Dedifferentiated amniotic fluid mesenchymal stem cell (primary cell): ENCODE measurements at regions not wholly inside any gene's neighbourhood (a gene's known extent, or its start where the extent isn't known, plus 50 kb on each side); places are given as distances from the start of the nearest gene placed in this dataset.
"Not testable (repeated sequence)": the region's sequence is repeated elsewhere in the genome, so short reads cannot be mapped to it uniquely, and the experiment has no call there.

Experiments
- DNase-seq: peaks from one replicate; pipeline ENCODE4 v3.0.0-alpha.2; 2016; ENCODE audit errors: extremely low spot score

GRCh38 chr7:93830141-93830925 lies 60.2 kb downstream of the TFPI2 start:
- no peak for DNase-seq

GRCh38 chr7:93828260-93828659 lies 62.3 kb downstream of the TFPI2 start:
- DNase-seq, result no peak

GRCh38 chr7:93823621-93824020 lies 66.9 kb downstream of the TFPI2 start:
- DNase-seq, result no peak

GRCh38 chr7:93821463-93821862 lies 69.1 kb downstream of the TFPI2 start:
- DNase-seq, result no peak

- no peak for DNase-seq
Measured at GRCh38 chr7:93819699-93820098, 70.9 kb downstream of the TFPI2 start.

GRCh38 chr7:93817526-93817925 lies 73.0 kb downstream of the TFPI2 start:
- DNase-seq, result no peak

- no peak for DNase-seq
Measured at GRCh38 chr7:93817004-93817403, 73.5 kb downstream of the TFPI2 start.

GRCh38 chr7:93813514-93813913 lies 77.0 kb downstream of the TFPI2 start:
- no peak for DNase-seq

GRCh38 chr7:93812061-93812460 lies 78.5 kb downstream of the TFPI2 start:
- DNase-seq, result no peak

GRCh38 chr7:93811198-93811597 lies 79.4 kb downstream of the TFPI2 start:
- DNase-seq, result no peak

- no peak for DNase-seq
Measured at GRCh38 chr7:93810561-93810960, 80.0 kb downstream of the TFPI2 start.

GRCh38 chr7:93804726-93805125 lies 85.8 kb downstream of the TFPI2 start:
- no peak for DNase-seq

GRCh38 chr7:93799750-93800357 lies 90.7 kb downstream of the TFPI2 start:
- DNase-seq, result peak; percentile 27

- DNase-seq, result not testable (repeated sequence)
Measured at GRCh38 chr7:93793084-93793697, 97.4 kb downstream of the TFPI2 start.

- DNase-seq, result no peak
Measured at GRCh38 chr7:93779115-93779514, 111.4 kb downstream of the TFPI2 start.

GRCh38 chr7:93778384-93778783 lies 112.2 kb downstream of the TFPI2 start:
- no peak for DNase-seq

- DNase-seq, result no peak
Measured at GRCh38 chr7:93773446-93773845, 117.1 kb downstream of the TFPI2 start.

- no peak for DNase-seq
Measured at GRCh38 chr7:93765475-93765874, 125.1 kb downstream of the TFPI2 start.

GRCh38 chr7:93758631-93759030 lies 131.9 kb downstream of the TFPI2 start:
- no peak for DNase-seq

- DNase-seq, result no peak
Measured at GRCh38 chr7:93757426-93757825, 133.1 kb downstream of the TFPI2 start.

- DNase-seq, result no peak
Measured at GRCh38 chr7:93756890-93757289, 133.7 kb downstream of the TFPI2 start.

GRCh38 chr7:93751421-93751820 lies 139.1 kb downstream of the TFPI2 start:
- no peak for DNase-seq

- no peak for DNase-seq
Measured at GRCh38 chr7:93750986-93751385, 139.6 kb downstream of the TFPI2 start.
